ENCODE measurements at regions not wholly inside any gene's neighbourhood (a gene's known extent, or its start where the extent isn't known, plus 50 kb on each side); places are given as distances from the start of the nearest gene placed in this dataset.
"Not testable (repeated sequence)": the region's sequence is repeated elsewhere in the genome, so short reads cannot be mapped to it uniquely, and the experiment has no call there.

DNA sequence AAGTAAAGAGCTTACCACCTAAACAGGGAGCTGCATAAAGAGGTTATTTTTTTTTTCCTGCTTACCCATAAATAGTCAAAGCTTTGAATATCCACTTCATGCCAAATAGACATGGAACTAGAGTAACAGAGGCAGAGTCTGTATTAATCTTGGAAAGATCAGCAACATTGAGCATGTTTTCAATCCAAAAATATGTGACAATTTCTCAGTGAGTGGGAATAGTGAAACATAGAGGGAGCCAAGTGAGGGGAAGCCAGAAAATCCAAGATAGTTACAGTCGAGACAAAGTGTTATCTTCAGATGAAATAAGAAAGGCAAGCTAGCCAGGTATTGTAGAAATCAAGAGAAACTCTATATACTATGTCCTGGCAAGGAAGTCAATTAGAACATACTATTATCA, 122.3 kb upstream of the TACR3 start:
- DNase-seq: no peak

GRCh38 chr4:103810308-103810707, 90.5 kb upstream of the TACR3 start:
- DNase-seq: not testable (repeated sequence)

GRCh38 chr4:103802766-103803165, 83.0 kb upstream of the TACR3 start:
- DNase-seq: no peak

DNA sequence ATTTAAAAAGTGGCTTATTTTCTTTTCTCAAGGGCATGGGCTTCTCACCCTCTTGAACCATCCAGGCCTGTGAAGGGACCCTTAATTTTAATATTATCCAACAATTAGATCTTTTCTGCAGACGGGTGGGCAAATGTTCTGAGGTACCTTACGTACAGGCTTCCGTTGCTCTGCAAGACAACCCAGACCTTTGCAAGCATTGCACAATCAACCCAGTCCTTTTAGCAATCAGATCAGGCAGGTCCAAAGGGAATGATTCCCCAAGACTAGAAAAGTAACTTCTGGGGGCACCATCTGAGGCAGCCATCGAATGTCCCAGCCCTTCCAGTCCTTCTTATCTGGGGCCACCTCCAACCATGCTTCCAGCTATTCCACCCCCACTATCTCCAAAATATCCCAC, 67.3 kb upstream of the TACR3 start:
- no peak for DNase-seq

DNA sequence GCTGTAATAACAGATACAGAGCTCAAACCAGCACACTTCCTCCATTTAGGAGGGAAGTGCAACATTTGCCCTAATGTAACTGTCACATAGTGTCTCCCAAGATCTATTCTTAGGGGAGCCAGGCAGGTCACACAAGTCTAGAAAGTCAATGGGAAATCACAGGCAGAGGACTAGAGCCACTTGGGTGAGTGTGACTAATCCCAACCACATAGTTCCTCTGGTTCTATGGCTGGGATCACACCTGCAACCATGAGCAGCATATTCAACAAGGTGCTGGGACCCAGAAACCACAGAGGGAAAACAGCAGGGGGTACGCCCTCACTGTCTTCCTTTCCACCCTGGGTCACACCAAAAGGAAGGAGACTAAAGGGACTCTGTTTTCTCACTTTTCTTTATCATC, 66.8 kb upstream of the TACR3 start:
- no peak for DNase-seq

- no peak for DNase-seq
Observed at GRCh38 chr4:103786014-103786413, 66.2 kb upstream of the TACR3 start.

- DNase-seq: no peak
Observed at GRCh38 chr4:103778221-103778620, 58.4 kb upstream of the TACR3 start.

GRCh38 chr4:103774326-103774825, 54.6 kb upstream of the TACR3 start:
- no peak for DNase-seq

GRCh38 chr4:103773691-103774231, 54.0 kb upstream of the TACR3 start:
- DNase-seq: no peak

Measured in stimulated activated CD4-positive, alpha-beta T cell treated with anti-CD3 and anti-CD28 coated beads, Interleukin-2, amount 100 ng/mL, for 24 hours (primary cell).